ENCODE measurements at regions not wholly inside any gene's neighbourhood (a gene's known extent, or its start where the extent isn't known, plus 50 kb on each side); places are given as distances from the start of the nearest gene placed in this dataset.

GRCh38 chr3:40961104-40961857 is 238.0 kb upstream of the CTNNB1 start:
- Mint-ChIP-seq H3K27me3 (peaks cover 5% of the 10 kb centered on the region), H3K27ac (no peak overlapping the region), H3K4me3 (no peak overlapping the region), H3K36me3 (ENCODE audit: low read depth) (no peaks in the 10 kb centered on the region), H3K4me1 (peaks cover 2% of the 10 kb centered on the region), H3K9me3 (peaks cover 6% of the 10 kb centered on the region)
- no peak for DNase-seq
- CTCF ChIA-PET: interaction anchor here (0.5 kb wide), 1 partner anchor 275 kb away, joined by 3 read pairs; no protein-coding TSS in a partner anchor
- POLR2A ChIA-PET: no interaction called here

- Mint-ChIP-seq H3K9me3 (peaks cover 6% of the 10 kb centered on the region), H3K36me3 (ENCODE audit: low read depth) (no peaks in the 10 kb centered on the region), H3K27ac (no peak overlapping the region), H3K27me3 (peaks cover 5% of the 10 kb centered on the region), H3K4me1 (peaks cover 2% of the 10 kb centered on the region), H3K4me3 (no peak overlapping the region)
- CTCF ChIA-PET: no interaction called here
- DNase-seq: no peak
- POLR2A ChIA-PET: no interaction called here
Observed at GRCh38 chr3:40962721-40963120, 236.6 kb upstream of the CTNNB1 start.

GRCh38 chr3:40968666-40969065 is 230.6 kb upstream of the CTNNB1 start:
- DNase-seq: no peak
- H3K27me3 Mint-ChIP-seq: peaks cover 5% of the 10 kb centered on the region
- H3K4me3 Mint-ChIP-seq: no peak overlapping the region
- no peak overlapping the region for H3K27ac Mint-ChIP-seq
- ChIA-PET POLR2A (no interaction called here), CTCF (no interaction called here)
- H3K4me1 Mint-ChIP-seq: peaks cover 32% of the 10 kb centered on the region
- no peaks in the 10 kb centered on the region for H3K9me3 Mint-ChIP-seq
- no peaks in the 10 kb centered on the region for H3K36me3 Mint-ChIP-seq (ENCODE audit: low read depth)

GRCh38 chr3:40969341-40969740 is 230.0 kb upstream of the CTNNB1 start:
- no peak for DNase-seq
- Mint-ChIP-seq H3K36me3 (ENCODE audit: low read depth) (no peaks in the 10 kb centered on the region), H3K4me3 (no peak overlapping the region), H3K27me3 (peaks cover 3% of the 10 kb centered on the region), H3K4me1 (peaks cover 32% of the 10 kb centered on the region), H3K9me3 (no peaks in the 10 kb centered on the region), H3K27ac (no peak overlapping the region)
- POLR2A ChIA-PET: no interaction called here
- CTCF ChIA-PET: no interaction called here

GRCh38 chr3:40969756-40970466 is 229.4 kb upstream of the CTNNB1 start:
- CTCF ChIA-PET: no interaction called here
- Mint-ChIP-seq H3K36me3 (ENCODE audit: low read depth) (no peaks in the 10 kb centered on the region), H3K27ac (no peak overlapping the region), H3K4me3 (no peak overlapping the region), H3K4me1 (peaks cover 32% of the 10 kb centered on the region), H3K27me3 (peaks cover 2% of the 10 kb centered on the region), H3K9me3 (no peaks in the 10 kb centered on the region)
- no peak for DNase-seq
- POLR2A ChIA-PET: no interaction called here

GRCh38 chr3:40971191-40972168 is 227.8 kb upstream of the CTNNB1 start:
- H3K4me1 Mint-ChIP-seq: peaks cover 32% of the 10 kb centered on the region
- no peaks in the 10 kb centered on the region for H3K36me3 Mint-ChIP-seq (ENCODE audit: low read depth)
- ChIA-PET POLR2A (interaction anchor here (0.6 kb wide), 1 partner anchor 121 kb away, joined by 3 read pairs; no protein-coding TSS in a partner anchor), CTCF (interaction anchor here (0.8 to 1.3 kb wide), 3 partner anchors 10 to 390 kb away, joined by 3 to 4 read pairs (median 3); no protein-coding TSS in a partner anchor)
- H3K27me3 Mint-ChIP-seq: peaks cover 4% of the 10 kb centered on the region
- no peaks in the 10 kb centered on the region for H3K9me3 Mint-ChIP-seq
- peak overlapping the region; percentile 71 for H3K27ac Mint-ChIP-seq
- DNase-seq: peak; percentile 14
- H3K4me3 Mint-ChIP-seq: no peak overlapping the region

GRCh38 chr3:40972350-40972749 is 227.0 kb upstream of the CTNNB1 start:
- Mint-ChIP-seq H3K9me3 (no peaks in the 10 kb centered on the region), H3K4me1 (peaks cover 32% of the 10 kb centered on the region), H3K4me3 (no peak overlapping the region)

GRCh38 chr3:40973141-40973540 is 226.2 kb upstream of the CTNNB1 start:
- ChIA-PET CTCF (interaction anchor here (1.8 kb wide), 1 partner anchor 11 kb away, joined by 6 read pairs; no protein-coding TSS in a partner anchor), POLR2A (no interaction called here)
- H3K4me1 Mint-ChIP-seq: peaks cover 32% of the 10 kb centered on the region
- no peaks in the 10 kb centered on the region for H3K36me3 Mint-ChIP-seq (ENCODE audit: low read depth)
- H3K27me3 Mint-ChIP-seq: peaks cover 4% of the 10 kb centered on the region
- DNase-seq: no peak
- H3K4me3 Mint-ChIP-seq: no peak overlapping the region
- H3K9me3 Mint-ChIP-seq: no peaks in the 10 kb centered on the region
- no peak overlapping the region for H3K27ac Mint-ChIP-seq

More at GRCh38 chr3:40972350-40972749, 227.0 kb upstream of the CTNNB1 start:
- ChIA-PET CTCF (interaction anchor here (1.2 to 1.8 kb wide), 2 partner anchors 12 to 27 kb away, joined by 3 to 6 read pairs; no protein-coding TSS in a partner anchor), POLR2A (interaction anchor here (0.6 kb wide), 2 partner anchors 120 to 163 kb away, joined by 3 to 4 read pairs; no protein-coding TSS in a partner anchor)
- Mint-ChIP-seq H3K27ac (no peak overlapping the region), H3K27me3 (peaks cover 4% of the 10 kb centered on the region), H3K36me3 (ENCODE audit: low read depth) (no peaks in the 10 kb centered on the region)
- DNase-seq: no peak

GRCh38 chr3:40975711-40976121 is 223.6 kb upstream of the CTNNB1 start:
- peaks cover 16% of the 10 kb centered on the region for H3K27me3 Mint-ChIP-seq
- no peak overlapping the region for H3K4me3 Mint-ChIP-seq
- no peak for DNase-seq
- H3K4me1 Mint-ChIP-seq: peaks cover 22% of the 10 kb centered on the region
- CTCF ChIA-PET: no interaction called here
- POLR2A ChIA-PET: no interaction called here
- no peak overlapping the region for H3K27ac Mint-ChIP-seq
- no peaks in the 10 kb centered on the region for H3K9me3 Mint-ChIP-seq
- H3K36me3 Mint-ChIP-seq (ENCODE audit: low read depth): no peaks in the 10 kb centered on the region

- no peaks in the 10 kb centered on the region for H3K36me3 Mint-ChIP-seq (ENCODE audit: low read depth)
- peaks cover 19% of the 10 kb centered on the region for H3K4me1 Mint-ChIP-seq
- ChIA-PET CTCF (no interaction called here), POLR2A (no interaction called here)
- DNase-seq: no peak
- H3K9me3 Mint-ChIP-seq: no peaks in the 10 kb centered on the region
- H3K4me3 Mint-ChIP-seq: no peak overlapping the region
- peaks cover 16% of the 10 kb centered on the region for H3K27me3 Mint-ChIP-seq
- no peak overlapping the region for H3K27ac Mint-ChIP-seq
Observed at GRCh38 chr3:40976241-40976640, 223.1 kb upstream of the CTNNB1 start.

- Mint-ChIP-seq H3K27me3 (peaks cover 27% of the 10 kb centered on the region), H3K36me3 (ENCODE audit: low read depth) (no peaks in the 10 kb centered on the region), H3K27ac (no peak overlapping the region), H3K4me3 (no peak overlapping the region), H3K9me3 (no peaks in the 10 kb centered on the region), H3K4me1 (peaks cover 8% of the 10 kb centered on the region)
- ChIA-PET POLR2A (no interaction called here), CTCF (no interaction called here)
- no peak for DNase-seq
Observed at GRCh38 chr3:40978442-40978841, 220.9 kb upstream of the CTNNB1 start.

- no peak overlapping the region for H3K4me3 Mint-ChIP-seq
- DNase-seq: no peak
- H3K4me1 Mint-ChIP-seq: peaks cover 8% of the 10 kb centered on the region
- H3K36me3 Mint-ChIP-seq (ENCODE audit: low read depth): no peaks in the 10 kb centered on the region
- ChIA-PET POLR2A (no interaction called here), CTCF (no interaction called here)
- H3K27ac Mint-ChIP-seq: no peak overlapping the region
- H3K9me3 Mint-ChIP-seq: no peaks in the 10 kb centered on the region
- peaks cover 30% of the 10 kb centered on the region for H3K27me3 Mint-ChIP-seq
Observed at GRCh38 chr3:40979962-40980361, 219.3 kb upstream of the CTNNB1 start.
